HUDEP-2 (cell line): ENCODE measurements at regions not wholly inside any gene's neighbourhood (a gene's known extent, or its start where the extent isn't known, plus 50 kb on each side); places are given as distances from the start of the nearest gene placed in this dataset.

Experiments used
- DNase-seq, 76 experiments: peaks; one replicate each; lab custom pipeline; 2025; ENCODE audit not compliant: unreplicated experiment in 76 of 76; lab: John Stamatoyannopoulos, UW

- no peak for DNase-seq
Measured at GRCh38 chrX:10021461-10022272, 54.5 kb downstream of the CLDN34 start.

- DNase-seq: no peak
Measured at GRCh38 chrX:10022273-10022541, 55.0 kb downstream of the CLDN34 start.

GRCh38 chrX:10022580-10023245 lies 55.6 kb downstream of the CLDN34 start:
- DNase-seq: peak in 1 of 76 experiments; percentile 3

- DNase-seq: no peak
Measured at GRCh38 chrX:10023821-10024220, 56.7 kb downstream of the CLDN34 start.

GRCh38 chrX:10025742-10026493 lies 58.8 kb downstream of the CLDN34 start:
- DNase-seq: no peak

- DNase-seq: no peak
Measured at GRCh38 chrX:10028283-10029104, 61.3 kb downstream of the CLDN34 start.

GRCh38 chrX:10030570-10030969 lies 63.4 kb downstream of the CLDN34 start:
- DNase-seq: no peak

GRCh38 chrX:10031746-10032145 lies 64.6 kb downstream of the CLDN34 start:
- no peak for DNase-seq

- no peak for DNase-seq
Measured at GRCh38 chrX:10032147-10032546, 65.0 kb downstream of the CLDN34 start.

- no peak for DNase-seq
Measured at GRCh38 chrX:10033375-10034007, 66.3 kb downstream of the CLDN34 start.

GRCh38 chrX:10034740-10035260 lies 67.6 kb downstream of the CLDN34 start:
- DNase-seq: no peak

- DNase-seq: no peak
Measured at GRCh38 chrX:10038585-10038984, 71.4 kb downstream of the CLDN34 start.

GRCh38 chrX:10039821-10040793 lies 72.9 kb downstream of the CLDN34 start:
- no peak for DNase-seq

- no peak for DNase-seq
Measured at GRCh38 chrX:10040961-10041360, 73.8 kb downstream of the CLDN34 start.

GRCh38 chrX:10041383-10041782 lies 74.2 kb downstream of the CLDN34 start:
- no peak for DNase-seq

- no peak for DNase-seq
Measured at GRCh38 chrX:10042055-10042454, 74.9 kb downstream of the CLDN34 start.

GRCh38 chrX:10043386-10043785 lies 76.2 kb downstream of the CLDN34 start:
- no peak for DNase-seq

GRCh38 chrX:10044021-10044420 lies 76.9 kb downstream of the CLDN34 start:
- DNase-seq: no peak
